Hepatocyte (in vitro differentiated cells): ENCODE measurements at regions not wholly inside any gene's neighbourhood (a gene's known extent, or its start where the extent isn't known, plus 50 kb on each side); places are given as distances from the start of the nearest gene placed in this dataset.

Source experiments
- CTCF ChIP-seq: fragments of 200-600 bp; sonication (generic); IDR thresholded peaks from 2 replicates; pipeline ENCODE4 v1.5.1; 2016; ENCODE audit warnings: antibody characterized with exemption, mild to moderate bottlenecking; ENCODE audit not compliant: poor library complexity
- EZH2 ChIP-seq: fragments of 200-600 bp; sonication (generic); IDR thresholded peaks from 2 replicates; pipeline ENCODE4 v1.6.1; 2016; ENCODE audit warnings: antibody characterized with exemption, mild to moderate bottlenecking, borderline replicate concordance
- EZH2phosphoT487 ChIP-seq: fragments of 200-600 bp; sonication (generic); IDR thresholded peaks from one replicate; pipeline ENCODE4 v1.6.1; 2018; ENCODE audit warnings: antibody characterized with exemption, mild to moderate bottlenecking, low read depth, moderate library complexity; ENCODE audit not compliant: unreplicated experiment, severe bottlenecking

- TF ChIP-seq EZH2 = no peak
- no peak for TF ChIP-seq CTCF
- no peak for TF ChIP-seq EZH2phosphoT487
These were observed 130.5 kb upstream of the UNC5B start for GRCh38 chr10:71081912-71082311.
